NCI-H460 (cell line): ENCODE measurements at regions not wholly inside any gene's neighbourhood (a gene's known extent, or its start where the extent isn't known, plus 50 kb on each side); places are given as distances from the start of the nearest gene placed in this dataset.

Source experiments
- DNase-seq: peaks from one replicate; pipeline ENCODE4 v3.0.0-alpha.2; 2016; ENCODE audit warnings: low read depth; ENCODE audit errors: extremely low read depth

GRCh38 chr1:70916034-70916427 lies 131.6 kb downstream of the PTGER3 start:
- no peak for DNase-seq

GRCh38 chr1:70919706-70920323 lies 127.8 kb downstream of the PTGER3 start:
- no peak for DNase-seq
